A172 (cell line): ENCODE measurements at regions not wholly inside any gene's neighbourhood (a gene's known extent, or its start where the extent isn't known, plus 50 kb on each side); places are given as distances from the start of the nearest gene placed in this dataset.
A peak's percentile ranks its signal among the peaks of the same experiment; 100 is the strongest.

ENCODE experiments used
- DNase-seq: peaks from one replicate; pipeline ENCODE4 v3.0.0-alpha.2; 2015; ENCODE audit warnings: low spot score

DNA sequence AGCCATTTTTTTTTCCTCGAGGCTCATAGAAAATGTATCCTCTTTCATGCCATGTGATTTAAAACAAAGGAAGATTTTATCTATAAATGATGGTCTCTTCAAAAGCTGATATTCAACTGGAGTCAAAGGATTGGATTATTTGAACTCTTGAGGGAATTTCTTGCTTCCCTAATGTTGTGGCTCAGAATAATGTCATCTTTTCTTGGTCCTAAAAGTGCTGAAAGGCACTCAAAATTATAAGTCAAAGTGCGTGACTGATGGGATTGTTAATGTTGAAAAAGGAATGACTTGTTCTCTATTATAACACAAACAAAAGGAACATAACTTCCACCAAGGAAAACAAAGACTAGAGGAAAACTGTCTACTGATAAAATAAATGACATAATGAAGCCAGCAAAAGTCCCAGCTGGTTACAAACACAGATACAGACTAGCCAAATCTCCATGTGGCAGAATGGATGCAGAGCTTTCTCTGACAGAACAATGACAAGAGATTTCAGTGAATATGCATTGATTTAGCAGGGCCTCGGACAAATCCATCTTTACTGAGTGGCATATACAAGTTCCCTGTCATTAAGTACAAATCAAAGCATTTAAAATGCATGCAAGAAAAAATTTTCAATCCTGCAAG, 552.6 kb downstream of the GBA3 start:
- DNase-seq = no peak

GRCh38 chr4:23242962-23243361, 550.2 kb downstream of the GBA3 start:
- DNase-seq = no peak

DNA sequence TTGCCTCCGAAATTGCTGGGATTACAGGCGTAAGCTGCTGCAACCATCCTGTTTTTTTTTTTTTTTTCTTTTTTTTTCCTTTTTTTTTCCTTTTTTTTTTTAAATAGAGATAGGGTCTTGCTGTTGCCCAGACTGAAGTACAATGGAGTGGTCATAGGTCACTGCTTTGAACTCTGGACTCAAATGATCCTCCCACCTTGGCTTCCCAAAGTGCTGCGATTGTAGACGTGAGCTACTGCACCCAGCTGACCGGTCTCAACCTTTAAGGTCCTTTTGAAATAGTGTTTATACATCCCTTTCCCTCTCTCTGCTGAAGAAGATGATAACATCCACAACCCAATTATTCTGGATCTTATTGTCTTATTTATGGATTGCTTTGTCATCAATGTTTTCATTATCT, 548.7 kb downstream of the GBA3 start:
- no peak for DNase-seq

GRCh38 chr4:23238848-23239247, 546.1 kb downstream of the GBA3 start:
- DNase-seq = no peak

- DNase-seq = no peak
Measured at GRCh38 chr4:23237771-23238170, 545.0 kb downstream of the GBA3 start.

- no peak for DNase-seq
Measured at GRCh38 chr4:23235628-23236390, 543.1 kb downstream of the GBA3 start.

- DNase-seq = no peak
Measured at GRCh38 chr4:23234716-23235115, 542.0 kb downstream of the GBA3 start.

DNA sequence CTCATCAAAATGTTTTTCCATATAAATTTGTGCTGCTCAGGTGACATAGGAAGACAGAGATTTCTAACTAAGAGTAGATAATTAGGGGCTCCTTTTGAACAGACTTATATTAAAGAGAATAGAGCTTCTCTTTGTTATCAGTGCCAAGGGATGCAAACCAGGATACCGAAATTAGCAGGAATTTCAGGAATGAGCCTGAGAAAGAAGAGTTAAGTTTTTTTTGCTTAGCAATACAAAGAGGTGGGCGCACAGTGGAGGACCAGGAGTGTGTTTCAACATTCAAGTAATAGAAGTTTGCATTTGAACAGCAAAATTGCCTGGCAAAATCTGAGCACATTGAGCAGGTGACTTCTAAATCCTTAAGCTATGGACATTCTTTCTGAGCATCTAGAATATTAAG, 541.3 kb downstream of the GBA3 start:
- DNase-seq = no peak

DNA sequence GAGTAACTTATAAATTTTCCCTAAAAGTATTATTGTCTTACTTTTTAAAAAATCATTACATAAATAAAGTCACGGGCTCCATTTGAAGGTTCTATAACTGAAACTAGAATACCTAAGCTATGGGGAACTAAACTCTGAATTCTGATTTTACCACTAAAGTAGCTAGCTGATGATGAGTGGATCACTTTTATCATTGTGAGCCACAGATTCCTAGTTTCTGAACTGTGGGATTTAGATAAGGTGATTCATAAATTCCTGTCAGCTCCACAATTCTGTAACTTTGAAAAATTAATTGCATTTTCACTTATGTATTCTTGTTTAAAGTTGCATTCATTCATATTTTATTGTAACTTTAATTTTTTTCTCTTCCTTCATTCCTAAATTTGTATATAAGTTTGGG, 540.9 kb downstream of the GBA3 start:
- no peak for DNase-seq

GRCh38 chr4:23232987-23233386, 540.2 kb downstream of the GBA3 start:
- DNase-seq = no peak

GRCh38 chr4:23225564-23225963, 532.8 kb downstream of the GBA3 start:
- DNase-seq = no peak

DNA sequence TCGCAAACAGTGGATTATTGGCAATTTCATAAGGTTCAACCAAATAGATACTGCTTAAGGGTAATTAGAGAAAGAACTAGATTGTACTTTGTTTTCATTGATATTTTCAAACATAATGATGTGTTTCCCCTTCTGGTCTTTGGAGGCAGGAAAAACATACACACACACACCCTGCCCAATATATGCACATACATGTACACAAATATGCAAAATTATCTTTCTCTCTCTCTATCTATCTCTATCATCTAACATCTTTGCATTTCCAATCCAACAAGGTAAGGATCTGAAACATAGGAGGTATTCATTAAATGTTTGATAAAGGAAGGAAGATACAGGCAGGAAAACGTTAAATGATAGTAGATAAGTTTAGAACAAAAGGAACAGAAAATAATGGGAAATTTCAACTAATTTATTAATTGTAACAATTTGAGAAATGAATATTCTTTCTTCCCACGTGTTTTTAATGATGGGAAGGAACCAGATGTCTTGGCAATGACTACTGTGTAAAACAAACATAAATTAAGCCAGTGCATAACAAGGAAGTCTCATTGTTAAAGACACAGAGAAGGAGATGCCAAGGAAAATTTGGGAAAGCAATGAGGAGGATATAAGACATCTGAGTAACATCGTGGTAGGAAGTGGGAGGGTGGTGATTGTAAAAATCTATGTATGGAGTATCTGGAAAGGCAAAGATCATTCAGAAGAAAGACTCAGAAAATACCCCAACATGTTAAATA, 532.1 kb downstream of the GBA3 start:
- DNase-seq = no peak

DNA sequence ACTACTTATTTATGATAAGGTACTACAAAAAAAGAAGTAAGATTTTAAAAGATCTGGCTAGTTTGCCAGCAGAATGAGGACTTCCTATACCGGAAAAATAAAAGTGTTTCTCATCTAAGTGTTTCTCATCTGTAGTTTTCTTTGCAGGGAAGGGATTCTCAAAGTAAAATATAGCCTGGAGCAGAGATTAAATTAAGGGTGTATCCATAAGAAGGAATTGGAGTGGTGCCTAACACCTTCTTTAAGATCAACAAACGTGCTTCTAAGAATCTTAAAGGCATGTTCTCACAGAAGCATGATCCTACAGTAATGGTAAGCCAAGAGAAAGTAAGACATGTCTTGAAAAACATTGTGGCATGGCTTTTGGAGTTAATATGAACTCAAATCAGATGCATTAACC, 528.2 kb downstream of the GBA3 start:
- DNase-seq = no peak

GRCh38 chr4:23219779-23220408, 527.2 kb downstream of the GBA3 start:
- DNase-seq = no peak

DNA sequence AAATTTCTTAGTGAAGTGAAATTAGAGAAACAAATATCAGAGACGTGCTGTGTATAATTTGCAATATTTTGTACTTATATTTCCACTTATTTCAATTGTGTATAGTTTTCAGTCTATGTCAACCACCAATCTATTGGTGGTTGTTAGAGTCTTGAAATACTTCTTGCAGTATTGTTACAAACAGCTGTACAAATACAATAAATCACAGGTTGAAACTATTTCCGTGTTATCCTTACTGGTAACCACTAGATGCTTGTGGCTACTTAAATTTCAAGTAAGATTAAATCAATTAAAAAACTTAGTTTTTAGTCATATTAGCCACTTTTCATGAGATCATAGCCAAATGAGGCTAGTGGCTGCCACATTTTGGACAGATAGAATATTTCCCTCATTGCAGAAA, 520.5 kb downstream of the GBA3 start:
- DNase-seq = no peak

GRCh38 chr4:23212558-23212957, 519.8 kb downstream of the GBA3 start:
- no peak for DNase-seq

DNA sequence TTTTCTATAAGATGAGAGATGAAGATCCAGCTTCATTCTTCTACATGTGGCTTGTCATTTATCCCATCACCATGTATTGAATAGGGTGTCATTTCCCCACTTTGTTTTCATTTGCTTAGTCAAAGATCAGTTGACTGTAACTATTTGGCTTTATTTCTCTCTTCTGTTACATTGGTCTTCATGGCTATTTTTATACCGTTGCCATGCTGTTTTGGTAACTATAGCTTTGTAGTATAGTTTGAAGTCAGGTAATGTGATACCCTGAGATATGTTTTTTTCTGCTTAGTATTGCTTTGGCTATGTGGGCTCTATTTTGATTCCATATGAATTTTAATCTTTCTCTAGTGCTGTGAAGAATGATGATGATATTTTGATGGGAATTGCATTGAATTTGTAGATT, 514.3 kb downstream of the GBA3 start:
- DNase-seq = no peak

DNA sequence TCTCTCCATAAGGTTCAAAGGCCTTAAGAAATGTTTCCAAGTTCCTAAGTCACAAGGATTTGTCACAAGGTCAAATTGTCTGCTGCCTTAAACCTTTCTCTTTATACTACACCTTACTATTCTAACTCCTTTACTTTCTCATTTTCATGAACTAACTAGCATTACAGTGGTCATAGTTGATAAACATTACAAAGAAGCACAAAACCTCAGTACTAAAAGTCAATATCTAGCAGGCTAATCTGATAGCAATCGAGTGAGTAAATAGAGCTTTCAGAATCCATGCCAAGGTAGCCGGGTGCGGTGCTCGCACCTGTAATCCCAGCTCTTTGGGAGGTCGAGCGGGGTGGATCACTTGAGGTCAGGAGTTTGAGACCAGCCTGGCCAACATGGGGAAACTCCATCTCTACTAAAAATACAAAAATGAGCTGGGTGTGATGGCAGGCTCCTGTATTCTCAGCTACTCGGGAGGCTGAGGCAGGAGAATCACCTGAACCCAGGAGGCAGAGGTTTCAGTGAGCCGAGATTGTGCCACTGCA, 510.0 kb downstream of the GBA3 start:
- no peak for DNase-seq

GRCh38 chr4:23194751-23195150, 502.0 kb downstream of the GBA3 start:
- no peak for DNase-seq

DNA sequence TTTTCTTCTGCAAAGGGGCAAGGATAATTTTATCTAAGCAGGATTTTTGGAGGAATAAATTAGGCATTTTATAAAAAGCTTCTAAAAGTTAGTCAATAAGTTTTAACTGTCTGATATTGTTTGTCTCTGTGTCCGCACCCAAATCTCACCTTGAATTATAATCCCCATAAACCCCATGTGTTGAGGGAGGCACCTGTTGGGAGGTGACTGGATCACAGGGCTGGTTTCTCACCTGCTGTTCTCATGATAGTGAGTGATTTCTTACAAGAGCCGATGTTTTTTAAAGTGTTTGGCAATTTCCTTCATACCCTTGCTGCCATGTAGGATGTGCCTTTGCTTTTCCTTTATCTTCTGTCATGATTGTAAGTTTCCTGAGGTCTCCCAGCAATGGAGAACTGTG, 481.4 kb downstream of the GBA3 start:
- DNase-seq = no peak

- peak; percentile 66 for DNase-seq
Measured at GRCh38 chr4:23171976-23172375, 479.2 kb downstream of the GBA3 start.

- DNase-seq = no peak
Measured at GRCh38 chr4:23169608-23170311, 477.0 kb downstream of the GBA3 start.
